HEK293T (cell line): ENCODE measurements at regions not wholly inside any gene's neighbourhood (a gene's known extent, or its start where the extent isn't known, plus 50 kb on each side); places are given as distances from the start of the nearest gene placed in this dataset.

Source experiments
- ARNT ChIP-seq: fragments of 450-650 bp; IDR thresholded peaks from 2 replicates; pipeline ENCODE4 v1.6.1; 2017; ENCODE audit warnings: mild to moderate bottlenecking
- BHLHE40 ChIP-seq: fragments of 450-650 bp; IDR thresholded peaks from 2 replicates; pipeline ENCODE4 v1.6.1; 2016; ENCODE audit warnings: mild to moderate bottlenecking, moderate library complexity, borderline replicate concordance
- ELF4 ChIP-seq: fragments of 450-650 bp; IDR thresholded peaks from 2 replicates; pipeline ENCODE4 v1.6.1; 2017; ENCODE audit warnings: antibody characterized with exemption
- FOXK2 ChIP-seq: fragments of 450-650 bp; IDR thresholded peaks from 2 replicates; pipeline ENCODE4 v1.6.1; 2016; ENCODE audit warnings: mild to moderate bottlenecking
- HDGF ChIP-seq: fragments of 450-650 bp; IDR thresholded peaks from 2 replicates; pipeline ENCODE4 v1.6.1; 2017; ENCODE audit warnings: antibody characterized with exemption, borderline replicate concordance
- SP1 ChIP-seq: fragments of 450-650 bp; IDR thresholded peaks from 2 replicates; pipeline ENCODE4 v1.6.1; 2017
- SUZ12 ChIP-seq: fragments of 450-650 bp; IDR thresholded peaks from 2 replicates; pipeline ENCODE4 v1.6.1; 2016; ENCODE audit warnings: mild to moderate bottlenecking
- TARDBP ChIP-seq: fragments of 450-650 bp; IDR thresholded peaks from 2 replicates; pipeline ENCODE4 v1.6.1; 2016

DNA sequence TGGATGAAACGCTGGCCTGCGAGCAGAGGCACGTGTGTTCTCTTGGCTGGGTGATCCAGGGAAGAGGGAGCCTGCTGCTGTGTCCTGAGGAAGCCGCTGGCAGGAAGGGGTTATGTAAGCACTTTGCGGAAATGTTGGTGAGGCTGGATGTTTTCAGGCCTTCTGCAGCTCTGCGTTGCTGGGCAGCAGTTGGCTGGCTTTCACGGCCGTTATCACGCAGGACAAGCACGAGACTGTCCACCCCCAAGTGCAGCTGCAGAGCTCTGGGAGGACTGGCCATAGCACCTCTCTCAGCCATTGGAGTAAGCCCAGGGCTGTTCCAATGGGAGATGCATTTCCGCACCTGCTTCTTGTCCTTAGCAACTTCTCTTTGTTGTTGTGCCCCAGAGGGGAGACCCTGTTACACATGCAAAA lies 146.9 kb upstream of the SOX21 start:
- TF ChIP-seq ELF4 (no peak), SUZ12 (no peak), FOXK2 (no peak), BHLHE40 (no peak), SP1 (no peak), HDGF (no peak), ARNT (no peak), TARDBP (no peak)
